MM.1S (cell line): ENCODE measurements at regions not wholly inside any gene's neighbourhood (a gene's known extent, or its start where the extent isn't known, plus 50 kb on each side); places are given as distances from the start of the nearest gene placed in this dataset.

ENCODE experiments used
- CTCF ChIP-seq: fragments of 300-600 bp; sonication (generic); IDR thresholded peaks from 2 replicates; pipeline ENCODE4 v1.5.1; 2016; ENCODE audit warnings: antibody characterized with exemption, low read length, mixed read lengths
- EZH2 ChIP-seq: fragments of 300-600 bp; sonication (generic); optimal IDR thresholded peaks from 2 replicates; pipeline ENCODE3; 2017; ENCODE audit warnings: low read depth, mild to moderate bottlenecking, antibody characterized with exemption, low read length, mixed read lengths
- EZH2phosphoT487 ChIP-seq: fragments of 300-600 bp; sonication (generic); IDR thresholded peaks from 2 replicates; pipeline ENCODE4 v1.6.1; 2018; ENCODE audit warnings: antibody characterized with exemption, low read length

DNA sequence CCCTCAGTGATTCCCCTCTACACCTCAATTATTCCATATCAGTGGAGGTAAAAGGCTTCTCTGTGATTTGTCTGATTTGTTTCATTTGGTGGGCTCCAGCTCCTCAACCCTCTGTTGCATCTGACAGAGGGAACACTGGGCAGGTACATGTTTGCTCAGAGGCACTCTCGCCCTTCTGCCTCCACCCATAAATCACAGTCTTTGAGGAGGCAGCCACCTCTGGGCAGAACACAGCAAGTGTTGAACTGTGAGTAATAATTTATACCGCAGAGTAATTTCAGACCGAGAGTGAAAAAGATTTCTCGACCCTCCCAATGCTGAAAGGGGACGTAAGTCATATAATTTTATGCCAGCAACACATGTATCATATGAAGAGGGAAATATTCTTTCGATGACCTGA is 330.1 kb upstream of the PBX1 start:
- TF ChIP-seq CTCF (no peak), EZH2 (no peak), EZH2phosphoT487 (no peak)
